GM21423 (cell line): ENCODE measurements at regions not wholly inside any gene's neighbourhood (a gene's known extent, or its start where the extent isn't known, plus 50 kb on each side); places are given as distances from the start of the nearest gene placed in this dataset.

Experiments used
- ATAC-seq: cut with Tn5 transposase; IDR thresholded peaks from one replicate; pipeline ENCODE4 v1.9.1; 2021; ENCODE audit warnings: mild to moderate bottlenecking, moderate library complexity; ENCODE audit not compliant: unreplicated experiment

DNA sequence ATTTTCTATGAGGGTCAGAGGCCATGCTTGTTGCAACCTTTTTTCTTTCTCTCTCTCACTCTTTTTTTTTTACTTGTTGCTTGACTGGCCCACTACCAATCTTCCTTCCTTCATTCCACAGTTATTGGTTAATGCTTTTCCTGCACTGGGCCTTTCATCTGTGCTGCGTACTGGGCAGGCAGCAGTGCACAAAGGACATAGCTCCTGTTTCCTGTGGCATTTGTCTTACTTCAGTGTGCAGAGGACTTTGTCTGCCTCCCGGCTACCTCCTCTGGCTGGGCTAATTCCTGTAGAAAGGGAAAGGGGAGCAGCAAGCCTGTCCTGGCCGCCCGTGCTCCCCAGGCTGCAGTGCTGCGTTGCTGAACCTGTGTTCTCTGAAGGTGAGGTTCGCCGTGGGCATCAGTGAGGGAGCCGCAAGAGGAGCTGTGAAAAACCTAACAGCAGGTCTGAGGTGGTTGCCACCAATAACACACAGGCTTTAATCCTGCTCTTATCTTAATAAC is 93.7 kb upstream of the RGMA start:
- ATAC-seq = no peak

DNA sequence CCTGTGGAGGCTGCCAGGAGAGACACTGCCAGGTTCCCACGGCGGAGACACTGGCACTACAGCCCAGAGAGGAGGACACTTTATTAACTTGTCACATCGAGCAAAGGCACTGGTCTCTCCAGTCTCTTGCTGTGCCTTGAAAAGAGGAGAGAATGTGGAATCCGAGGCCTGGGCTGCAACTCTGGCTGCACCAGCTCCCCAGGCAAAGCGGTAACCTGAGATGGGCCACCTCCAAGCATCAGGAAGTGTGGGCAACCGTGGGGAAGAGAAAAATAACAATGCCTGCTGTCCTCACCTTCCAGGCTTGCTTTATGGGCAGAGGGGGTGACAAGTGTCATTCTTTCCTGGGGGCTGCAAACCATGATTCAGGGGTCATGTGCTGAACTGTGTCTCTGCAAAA is 91.6 kb upstream of the RGMA start:
- no peak for ATAC-seq

DNA sequence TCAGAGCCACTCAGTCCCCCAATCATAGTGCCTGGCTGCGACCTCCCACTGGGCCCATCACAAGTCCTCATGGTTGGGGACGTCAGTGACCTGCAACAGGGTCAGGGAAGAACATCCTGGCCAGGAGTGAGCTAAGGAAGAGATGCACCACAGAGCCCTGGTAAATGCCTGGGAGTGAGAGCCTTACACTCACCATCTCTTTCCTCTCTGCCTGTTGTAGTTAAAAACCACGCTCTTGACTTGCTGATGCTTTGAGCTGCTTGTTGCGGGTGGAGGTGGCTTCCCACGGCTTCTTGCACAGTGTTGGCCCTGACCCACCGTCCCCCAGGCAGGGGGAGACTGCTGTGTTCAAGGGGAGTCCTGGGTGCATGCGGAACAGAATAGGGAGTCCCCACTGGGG is 91.1 kb upstream of the RGMA start:
- ATAC-seq = no peak

DNA sequence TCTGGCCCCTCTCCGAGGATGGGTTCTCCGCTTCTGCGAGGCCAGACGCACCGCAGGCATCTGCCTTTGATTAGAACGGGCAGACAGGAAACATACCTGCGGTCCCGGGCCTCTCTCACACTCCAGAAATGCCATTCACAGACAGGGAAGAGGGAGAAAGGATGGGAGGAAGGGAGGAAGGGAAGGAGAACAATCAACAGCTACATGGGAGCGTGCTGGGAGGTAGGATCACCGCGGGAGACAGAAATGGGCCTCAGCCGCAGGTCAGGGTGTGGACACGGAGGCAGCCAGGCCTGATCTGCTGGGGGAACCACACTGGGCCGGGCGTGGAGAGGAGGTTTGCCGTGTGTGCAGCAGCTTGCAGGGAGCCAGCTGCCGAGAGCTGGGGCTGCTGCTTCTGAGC is 90.7 kb upstream of the RGMA start:
- no peak for ATAC-seq

DNA sequence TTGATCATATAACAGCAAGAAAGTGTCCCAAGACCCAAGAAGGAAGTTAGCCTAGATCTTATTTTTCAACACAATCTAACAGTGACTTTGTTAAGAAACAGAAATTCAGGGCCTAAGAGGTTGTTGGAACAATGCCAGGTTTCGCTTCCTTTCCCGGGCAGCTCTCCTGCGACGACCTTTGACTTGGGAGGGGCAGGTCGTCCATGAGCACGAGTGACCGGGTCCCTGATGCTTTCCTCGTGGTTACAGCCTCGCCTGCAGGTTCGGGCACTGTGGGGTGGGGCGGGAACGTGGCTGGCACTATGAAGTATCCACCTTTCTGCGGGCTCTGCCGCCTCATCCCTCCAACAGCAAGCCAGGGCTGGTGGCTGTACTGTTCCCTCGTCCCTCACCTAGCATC is 90.1 kb upstream of the RGMA start:
- peak; percentile 52 for ATAC-seq

DNA sequence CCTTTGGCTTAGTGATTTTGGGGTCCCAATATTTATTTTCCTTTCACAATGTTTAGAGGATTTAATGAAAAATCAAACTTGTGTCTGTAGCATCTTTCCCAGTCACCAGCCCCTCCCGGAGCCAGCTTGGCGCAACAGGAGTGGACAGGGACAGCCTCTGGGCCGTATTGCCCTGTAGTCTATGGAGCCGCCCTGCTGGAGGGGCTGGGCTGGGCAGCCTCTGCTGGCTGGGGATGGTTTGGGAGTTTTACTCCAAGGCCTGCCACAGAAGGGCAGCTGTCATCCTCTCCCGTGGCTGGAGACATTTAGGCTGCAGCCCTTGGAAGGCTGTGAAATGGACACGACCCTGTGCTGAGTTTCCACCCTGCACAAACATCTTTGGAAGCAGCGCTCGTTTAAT is 89.4 kb upstream of the RGMA start:
- ATAC-seq = no peak

DNA sequence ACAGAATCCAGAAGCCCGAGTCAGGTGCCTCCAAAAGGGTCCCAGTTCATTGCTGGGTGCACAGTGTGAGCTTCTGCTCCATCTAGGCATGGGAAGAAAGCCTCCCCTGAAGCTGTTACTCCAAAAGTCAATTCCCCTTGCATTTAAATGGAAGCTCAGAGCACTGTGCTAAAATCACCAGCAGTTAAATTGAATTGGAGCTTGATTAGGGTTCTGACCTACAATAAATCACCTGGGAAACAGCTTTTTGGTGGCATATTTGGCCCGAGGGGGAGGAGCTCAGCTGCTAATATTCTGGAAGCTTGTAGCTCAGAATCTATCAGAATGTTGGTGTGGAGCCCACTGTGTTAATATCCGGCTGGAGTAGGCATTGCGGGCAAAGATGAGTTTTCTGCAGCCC is 87.1 kb upstream of the RGMA start:
- no peak for ATAC-seq

DNA sequence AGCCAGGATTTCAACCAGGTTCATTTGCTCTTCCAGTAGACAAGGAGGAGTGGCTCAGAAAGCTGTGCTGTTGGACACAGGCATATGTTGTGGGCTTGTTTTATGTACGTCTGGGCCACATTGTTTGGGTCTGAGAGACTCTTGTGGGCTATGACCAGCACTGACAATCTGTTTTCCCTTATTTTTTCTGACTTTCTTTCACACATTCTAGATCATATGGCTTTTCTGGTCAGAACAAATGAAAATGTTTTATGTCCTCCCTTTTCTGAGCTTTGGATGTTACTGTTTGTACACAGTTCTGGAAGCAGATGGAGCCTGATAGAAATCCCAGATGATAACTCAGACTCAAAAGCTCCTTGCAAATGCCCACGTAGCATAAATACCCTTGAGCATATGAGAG is 85.8 kb upstream of the RGMA start:
- ATAC-seq = no peak

DNA sequence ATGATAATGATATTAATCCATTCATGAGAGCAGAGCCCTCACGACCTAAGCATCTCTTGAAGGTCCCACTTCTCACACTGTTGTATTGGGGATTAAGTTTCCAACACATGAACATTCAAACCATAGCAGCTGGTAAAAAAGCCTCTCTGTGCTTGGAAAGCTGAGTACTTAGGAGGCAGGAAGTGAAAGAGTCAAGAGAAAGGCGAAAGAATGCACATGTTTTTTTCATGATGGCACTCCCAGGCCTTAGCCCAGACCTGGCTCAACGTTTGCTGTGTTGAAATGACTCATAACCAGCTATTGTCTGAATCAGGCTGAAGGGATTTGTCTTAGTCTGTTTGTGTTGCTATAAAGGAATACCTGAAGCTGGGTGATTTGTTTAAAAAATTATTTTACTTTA is 84.4 kb upstream of the RGMA start:
- ATAC-seq = no peak

DNA sequence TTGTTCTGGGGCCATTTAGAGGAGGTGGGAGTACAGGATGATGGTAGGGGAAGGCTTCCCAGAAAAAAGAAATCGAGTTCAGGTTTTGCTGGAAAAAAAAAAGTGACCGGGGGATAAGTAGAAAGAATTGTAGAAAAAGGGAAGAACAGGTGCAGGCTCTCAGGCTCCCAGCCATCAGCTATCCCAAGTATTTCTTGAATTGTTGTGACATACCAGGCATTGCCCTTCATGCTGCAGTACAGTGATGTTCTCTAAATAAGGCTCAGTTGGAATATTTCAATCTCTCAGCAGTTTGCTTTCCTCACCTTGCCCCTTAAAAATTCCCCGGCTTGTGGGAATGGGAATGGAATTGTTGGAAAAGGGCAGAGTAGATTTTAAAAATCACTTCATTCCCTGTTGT is 82.5 kb upstream of the RGMA start:
- ATAC-seq = no peak

DNA sequence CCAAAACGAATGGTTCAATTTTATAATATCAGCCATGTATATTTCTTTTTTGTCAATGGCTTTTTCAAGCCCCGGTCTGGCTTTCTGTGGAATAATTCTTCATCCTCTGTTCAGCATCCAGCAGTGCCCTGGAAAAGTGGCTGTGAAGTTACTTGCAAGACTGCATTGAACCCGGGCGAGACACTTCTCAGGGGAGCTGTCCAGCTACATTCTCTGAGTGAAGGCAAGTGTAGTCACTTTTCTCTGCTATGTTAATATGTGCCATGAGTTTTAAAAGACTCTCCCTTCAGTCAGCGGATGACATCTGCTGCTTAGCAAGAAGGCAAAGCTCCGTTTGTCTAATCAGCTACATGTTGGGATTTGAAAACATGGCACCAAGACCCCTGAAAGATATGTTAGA is 81.3 kb upstream of the RGMA start:
- ATAC-seq = no peak

DNA sequence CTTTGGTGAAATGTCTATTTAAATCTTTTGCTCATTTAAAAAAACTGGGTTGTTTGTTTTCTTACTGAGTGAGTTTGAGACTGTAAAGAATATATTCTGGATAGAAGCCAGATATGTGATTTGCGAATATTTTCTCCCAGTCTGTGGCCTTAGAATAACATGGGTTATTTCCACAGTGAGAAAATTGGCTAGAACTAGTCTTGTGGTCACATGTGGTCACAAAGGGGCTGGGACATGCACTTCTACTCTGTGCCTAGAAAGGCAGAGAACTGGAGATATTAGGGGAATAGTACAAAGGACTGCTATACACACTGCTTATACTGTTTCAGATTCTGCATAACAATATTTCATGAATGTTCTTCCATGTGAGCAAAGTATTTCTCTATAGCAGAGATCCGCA is 79.9 kb upstream of the RGMA start:
- ATAC-seq = no peak

DNA sequence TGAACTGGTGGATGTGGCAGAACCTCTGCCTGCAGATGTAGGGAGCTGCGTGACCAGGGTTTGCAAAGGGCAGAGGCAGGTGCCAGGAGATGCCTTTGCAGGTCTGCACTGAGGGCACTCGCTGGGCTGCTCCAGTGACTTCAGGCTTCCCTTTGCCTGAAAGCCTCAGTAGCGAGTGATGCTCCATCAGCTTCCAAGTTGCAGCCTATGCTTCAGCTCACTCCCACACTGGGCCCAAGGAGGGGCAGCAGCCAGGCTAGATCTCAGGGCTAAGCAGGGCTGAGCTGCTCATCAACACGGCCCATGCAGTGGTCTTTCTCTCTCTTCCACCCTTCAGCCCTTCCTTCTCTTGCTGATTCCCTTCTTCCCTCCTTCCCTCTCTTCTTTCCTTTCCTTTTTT is 78.3 kb upstream of the RGMA start:
- ATAC-seq = no peak

DNA sequence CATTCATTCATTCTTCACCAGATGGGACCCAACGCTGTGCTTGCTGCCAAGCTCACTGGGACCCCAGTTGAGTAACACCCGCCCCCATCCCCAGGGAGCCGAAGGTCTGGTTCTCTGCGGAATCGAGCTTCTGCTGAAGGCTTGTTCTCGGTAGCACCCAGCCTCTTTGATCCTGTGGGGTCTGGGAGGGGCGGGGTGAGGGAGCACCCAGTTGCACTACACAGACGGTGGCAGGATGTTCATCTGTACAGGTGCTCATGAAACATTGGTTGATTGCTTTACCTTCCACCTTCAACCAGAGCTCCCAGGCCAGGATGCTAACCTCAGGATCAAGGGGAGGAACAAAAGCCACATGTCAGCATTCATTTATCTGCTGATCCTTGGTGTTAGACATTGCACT is 77.7 kb upstream of the RGMA start:
- no peak for ATAC-seq

DNA sequence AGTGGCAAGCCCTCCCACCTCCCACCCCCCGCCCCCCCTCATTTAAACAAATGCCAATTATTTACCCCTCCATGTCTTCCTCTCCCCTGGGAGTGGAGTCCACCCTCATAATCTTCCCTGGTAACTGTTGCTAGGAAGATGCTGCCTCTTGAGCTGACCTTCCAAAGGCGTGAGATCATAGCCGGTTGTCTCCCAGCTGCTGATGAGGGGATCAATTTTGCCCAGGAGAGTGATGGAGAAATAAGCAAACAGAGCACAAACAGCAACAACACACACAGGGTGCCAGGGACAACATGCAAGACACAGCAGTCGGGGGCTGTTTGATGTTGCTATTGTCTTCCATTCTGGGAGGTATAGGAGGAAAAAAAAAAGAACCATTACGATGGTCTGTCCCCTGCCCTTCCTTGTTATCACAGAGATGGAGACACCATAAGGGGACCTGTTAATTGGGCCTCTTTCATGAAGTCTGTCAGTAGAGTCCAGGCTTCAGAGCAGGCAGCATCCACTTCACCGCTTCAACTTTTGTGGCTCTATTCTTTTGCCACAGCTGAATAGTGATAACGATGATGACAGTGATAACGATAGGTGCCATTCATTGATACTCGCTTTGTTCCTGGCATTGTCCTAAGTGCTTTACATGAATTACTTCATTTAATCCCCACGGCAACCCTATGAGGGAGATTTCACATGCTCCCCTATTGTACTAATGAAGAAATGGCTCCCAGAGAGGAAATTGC is 76.9 kb upstream of the RGMA start:
- ATAC-seq = no peak

DNA sequence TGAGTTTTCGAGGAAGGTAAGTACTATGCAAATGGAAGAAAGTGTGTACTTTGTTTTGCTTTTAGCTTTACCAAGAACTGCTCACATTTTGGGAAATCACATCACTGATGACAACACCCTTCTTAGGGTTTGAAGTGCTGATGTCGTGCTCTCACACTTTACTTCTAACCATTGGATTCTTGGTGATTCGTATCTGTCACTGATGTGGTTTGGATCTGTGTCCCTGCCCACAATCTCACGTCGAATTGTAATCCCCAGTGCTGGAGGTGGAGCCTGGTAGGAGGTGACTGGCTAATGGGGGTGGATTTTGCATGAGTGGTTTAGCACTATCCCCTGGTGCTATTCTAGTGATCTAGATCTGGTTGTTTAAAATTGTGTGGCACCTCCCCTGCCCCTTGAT is 75.4 kb upstream of the RGMA start:
- ATAC-seq = no peak

DNA sequence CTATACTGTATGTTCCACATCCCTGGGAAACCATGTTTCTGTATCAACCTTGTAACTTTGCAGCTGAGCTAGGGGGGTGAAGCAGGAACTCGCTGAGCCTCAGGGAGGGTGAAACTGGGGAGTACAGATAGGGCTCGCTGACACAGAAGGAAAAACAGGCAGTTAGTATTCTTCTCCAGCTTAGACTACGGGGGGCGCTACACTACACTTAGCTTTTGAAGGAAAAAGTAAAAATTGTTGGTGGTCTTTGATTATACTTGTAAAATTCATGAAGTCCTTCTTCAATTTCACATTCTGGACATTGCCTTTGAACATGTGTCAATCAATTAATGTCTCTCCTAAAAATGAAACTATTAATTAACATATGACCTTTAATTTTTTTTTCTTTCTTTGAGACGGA is 73.5 kb upstream of the RGMA start:
- no peak for ATAC-seq

DNA sequence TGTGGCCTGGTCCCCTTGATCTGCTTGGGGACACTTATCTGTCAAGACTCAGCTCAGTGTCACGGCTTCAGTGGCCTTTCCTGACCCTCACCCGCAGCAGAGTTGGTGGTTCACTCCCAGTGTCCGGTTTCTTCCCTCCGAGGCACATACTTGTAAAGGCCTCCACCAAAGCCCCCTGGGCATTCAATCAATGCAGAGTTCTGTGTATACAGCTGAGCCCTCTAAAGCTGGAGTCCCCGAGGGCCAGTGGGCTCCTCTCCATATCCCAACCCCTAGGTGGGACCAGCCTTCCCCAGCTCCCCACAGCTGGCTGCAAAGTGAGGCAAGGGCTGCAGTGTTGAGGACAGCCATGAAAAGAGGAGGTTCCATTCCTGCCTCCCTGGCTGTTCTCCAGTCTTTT is 70.9 kb upstream of the RGMA start:
- no peak for ATAC-seq

DNA sequence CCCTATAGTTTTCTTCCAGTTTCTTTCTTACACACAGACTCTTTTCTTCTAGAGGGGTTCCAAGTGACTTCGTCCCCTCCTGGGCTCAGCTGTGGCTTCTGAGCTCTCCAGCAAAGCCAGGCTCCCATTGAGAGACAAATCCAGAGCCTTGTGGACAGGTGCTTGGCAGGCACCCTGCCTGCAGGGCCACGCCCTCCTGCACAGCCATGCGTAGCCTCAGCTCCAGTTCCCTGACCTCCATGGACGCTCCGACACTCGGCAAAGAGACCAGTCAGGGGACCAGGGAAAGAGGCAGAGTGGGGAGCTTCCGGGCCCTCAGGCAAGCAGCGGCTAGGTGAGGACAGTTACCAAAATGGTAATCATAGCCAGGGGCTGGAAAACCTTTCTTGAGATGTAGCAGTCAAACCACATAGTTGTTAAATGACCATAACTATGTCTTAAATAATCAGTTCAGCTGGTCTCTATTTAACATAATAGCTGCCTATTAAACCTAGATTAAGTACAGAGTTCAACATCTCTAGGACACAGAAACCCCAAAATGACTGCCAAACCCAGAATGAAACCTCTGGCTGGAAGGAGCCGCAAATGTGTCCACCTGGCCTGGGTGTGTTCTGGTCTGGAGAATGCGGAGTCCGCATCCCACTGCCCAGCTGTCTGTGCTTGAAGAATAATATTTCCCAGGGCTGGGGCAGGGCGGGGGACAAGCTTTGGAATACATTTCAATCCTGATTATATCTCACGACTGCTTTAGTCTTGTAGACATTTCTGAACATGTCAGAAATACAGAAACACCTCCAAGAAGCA is 69.3 kb upstream of the RGMA start:
- no peak for ATAC-seq

DNA sequence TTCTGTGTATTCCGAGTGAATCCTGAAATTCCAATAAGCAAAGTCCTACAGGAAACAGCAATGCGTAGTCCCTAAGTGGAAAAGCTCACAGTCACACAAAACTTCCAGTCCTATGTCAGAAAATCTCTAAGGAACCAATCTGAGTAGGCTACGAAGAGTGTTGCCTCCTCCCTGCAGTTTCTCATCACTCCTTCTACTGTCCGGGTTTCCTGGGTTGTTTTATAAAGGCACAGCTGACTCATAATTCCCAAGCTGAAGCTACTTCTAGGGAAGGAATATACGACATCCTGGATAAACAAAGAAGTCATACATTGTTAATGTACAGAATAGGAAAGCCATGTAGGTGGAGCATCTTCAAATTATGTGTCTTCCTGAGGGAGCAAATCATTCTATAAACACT is 65.7 kb upstream of the RGMA start:
- no peak for ATAC-seq

DNA sequence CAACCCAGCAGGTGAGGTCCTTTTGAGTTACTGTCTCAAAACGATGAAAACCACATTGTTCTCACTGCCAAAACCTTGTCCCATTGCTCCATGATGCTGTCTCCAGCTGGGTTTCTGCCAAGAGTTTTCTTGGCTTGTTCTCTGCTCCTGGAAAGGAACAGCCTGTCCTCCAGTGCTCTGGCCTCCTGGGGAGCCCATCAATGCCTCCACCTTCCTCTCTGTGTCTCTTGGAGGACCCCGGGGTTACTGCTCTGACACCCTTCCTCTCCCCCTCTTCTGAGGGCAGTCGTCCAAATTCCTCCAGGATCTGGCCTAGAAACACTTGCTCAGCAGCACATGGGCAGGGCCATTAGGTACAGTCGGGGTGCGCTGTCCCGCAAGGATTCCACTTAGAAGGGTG is 63.9 kb upstream of the RGMA start:
- no peak for ATAC-seq

DNA sequence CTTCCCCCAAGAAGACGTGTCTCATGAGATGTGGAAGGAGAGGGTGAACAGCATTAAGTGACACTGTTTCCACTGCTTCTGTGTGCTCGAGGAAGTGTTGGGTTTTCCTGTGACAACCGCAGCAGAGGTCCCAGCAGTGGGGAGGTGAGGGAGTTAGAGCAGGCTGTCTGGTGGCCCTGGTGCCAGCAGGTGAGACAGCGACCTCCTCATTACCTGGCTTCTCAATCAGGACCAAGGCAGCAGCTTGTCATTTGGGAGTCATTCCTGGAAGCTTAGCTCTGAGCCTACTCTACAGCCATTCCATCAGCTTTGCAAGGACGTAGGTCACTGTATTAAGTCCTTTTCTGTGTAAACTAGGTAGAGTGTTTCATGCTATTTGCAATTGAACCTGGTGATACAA is 63.3 kb upstream of the RGMA start:
- ATAC-seq = no peak
